HCT116 (cell line): ENCODE measurements at regions not wholly inside any gene's neighbourhood (a gene's known extent, or its start where the extent isn't known, plus 50 kb on each side); places are given as distances from the start of the nearest gene placed in this dataset.

Experiments
- ATF3 ChIP-seq: IDR thresholded peaks from 2 replicates; pipeline ENCODE4 v1.6.1; 2012
- CTCF ChIP-seq, 3 experiments: fragments of 200-600 bp in 1 of 3; sonication (generic) in 1 of 3; IDR thresholded peaks in 2 of 3; conservative IDR thresholded peaks in 1 of 3; 2 replicates each; pipeline ENCODE4 v1.5.1; 2012 to 2017; ENCODE audit warnings: low read depth in 2 of 3, low read length in 2 of 3, antibody characterized with exemption in 1 of 3, borderline replicate concordance in 1 of 3, control low read depth in 1 of 3, mild to moderate bottlenecking in 1 of 3, mixed read lengths in 1 of 3, mixed run types in 1 of 3, moderate library complexity in 1 of 3; ENCODE audit not compliant: insufficient read depth in 1 of 3
- EZH2 ChIP-seq: fragments of 200-600 bp; sonication (generic); IDR thresholded peaks from 2 replicates; pipeline ENCODE4 v1.6.1; 2017; ENCODE audit warnings: antibody characterized with exemption, mixed run types
- EZH2phosphoT487 ChIP-seq: fragments of 200-600 bp; IDR thresholded peaks from 2 replicates; pipeline ENCODE4 v1.6.1; 2018; ENCODE audit warnings: antibody characterized with exemption, borderline replicate concordance
- FOSL1 ChIP-seq: IDR thresholded peaks from 2 replicates; pipeline ENCODE4 v1.6.1; 2012; ENCODE audit warnings: low read depth
- POLR2A ChIP-seq: IDR thresholded peaks from 2 replicates; pipeline ENCODE4 v1.7.0; 2011; ENCODE audit warnings: borderline replicate concordance; ENCODE audit not compliant: insufficient read depth, insufficient read length; ENCODE audit errors: extremely low read depth
- REST ChIP-seq: IDR thresholded peaks from 2 replicates; pipeline ENCODE4 v1.6.1; 2012; ENCODE audit warnings: low read depth

GRCh38 chr9:33651125-33651524 lies 127.1 kb downstream of the ANKRD18B start:
- TF ChIP-seq REST, result no peak
- no peak for TF ChIP-seq EZH2
- TF ChIP-seq CTCF (IDR thresholded peaks at IDR 0.05 in 2 of 3, conservative IDR thresholded peaks at IDR 0.05 in 1 of 3; ENCODE audit: borderline replicate concordance in 1 of 3, insufficient read depth in 1 of 3, low read depth in 2 of 3, low read length in 2 of 3), result no peak
- no peak for TF ChIP-seq EZH2phosphoT487
- TF ChIP-seq POLR2A, result no peak
- TF ChIP-seq ATF3, result no peak
- TF ChIP-seq FOSL1, result no peak
